GM21825 (cell line): ENCODE measurements at regions not wholly inside any gene's neighbourhood (a gene's known extent, or its start where the extent isn't known, plus 50 kb on each side); places are given as distances from the start of the nearest gene placed in this dataset.
"Not testable (repeated sequence)": the region's sequence is repeated elsewhere in the genome, so short reads cannot be mapped to it uniquely, and the experiment has no call there.

Experiments
- ATAC-seq: cut with Tn5 transposase; IDR thresholded peaks from one replicate; pipeline ENCODE4 v1.9.1; 2021; ENCODE audit warnings: mild to moderate bottlenecking, moderate library complexity; ENCODE audit not compliant: unreplicated experiment

DNA sequence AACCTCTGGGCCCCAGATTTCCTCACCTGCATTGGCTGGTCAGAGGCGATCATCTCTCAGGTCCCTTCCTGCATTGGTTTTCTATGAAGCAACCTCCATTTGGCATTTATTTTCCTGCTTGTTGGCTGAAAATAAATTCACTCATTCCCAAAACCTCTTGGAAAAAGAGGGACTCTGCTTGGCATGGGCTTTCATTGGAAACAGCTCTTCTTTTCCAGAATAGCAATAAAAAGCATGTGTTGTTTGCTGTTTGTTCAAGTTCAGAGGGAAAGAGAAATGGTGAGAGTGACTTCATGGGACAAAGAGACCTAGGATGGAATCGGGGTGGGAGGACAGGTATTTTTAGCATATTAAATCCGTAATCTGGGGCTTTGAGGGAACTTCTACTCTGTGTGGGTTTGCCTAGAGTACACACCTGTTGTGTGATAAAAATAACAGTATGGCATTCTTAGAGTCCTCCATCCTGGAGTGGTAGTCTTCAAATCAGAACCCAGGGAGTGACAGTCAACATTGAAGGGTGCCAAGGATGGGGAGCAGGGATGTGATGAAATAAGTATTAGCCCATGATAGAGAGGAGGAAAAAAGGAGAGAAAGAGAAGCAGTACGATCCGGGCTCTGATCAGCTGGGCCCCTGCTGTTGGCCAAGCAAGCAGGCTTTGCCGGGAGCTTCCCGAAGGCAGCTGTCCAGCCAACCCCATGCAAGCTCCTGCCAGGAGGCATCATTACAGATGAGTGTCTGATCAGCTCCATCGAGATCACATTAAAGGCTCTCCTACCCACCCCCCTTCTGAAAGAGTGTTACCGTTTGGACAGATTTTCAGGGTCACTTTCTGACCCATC is 131.9 kb upstream of the NFIA start:
- no peak for ATAC-seq

DNA sequence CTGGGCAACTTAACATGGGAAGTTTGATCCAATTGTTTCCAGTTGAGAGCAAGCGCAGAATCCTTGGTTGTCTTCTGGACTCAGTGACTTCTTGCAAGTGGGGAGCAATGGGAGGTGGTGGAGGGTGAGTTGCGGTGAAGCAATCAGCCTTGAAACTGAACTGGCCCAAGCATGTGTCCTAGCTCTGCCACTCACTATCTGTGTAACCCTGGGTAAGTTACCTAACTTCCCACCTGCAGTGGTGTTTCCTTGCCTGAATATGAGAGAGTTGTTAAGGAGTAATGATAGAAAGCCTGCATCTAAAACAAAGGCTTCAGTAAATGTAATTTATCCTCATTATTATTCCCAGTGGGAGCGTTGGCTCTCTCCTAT is 132.5 kb upstream of the NFIA start:
- no peak for ATAC-seq

DNA sequence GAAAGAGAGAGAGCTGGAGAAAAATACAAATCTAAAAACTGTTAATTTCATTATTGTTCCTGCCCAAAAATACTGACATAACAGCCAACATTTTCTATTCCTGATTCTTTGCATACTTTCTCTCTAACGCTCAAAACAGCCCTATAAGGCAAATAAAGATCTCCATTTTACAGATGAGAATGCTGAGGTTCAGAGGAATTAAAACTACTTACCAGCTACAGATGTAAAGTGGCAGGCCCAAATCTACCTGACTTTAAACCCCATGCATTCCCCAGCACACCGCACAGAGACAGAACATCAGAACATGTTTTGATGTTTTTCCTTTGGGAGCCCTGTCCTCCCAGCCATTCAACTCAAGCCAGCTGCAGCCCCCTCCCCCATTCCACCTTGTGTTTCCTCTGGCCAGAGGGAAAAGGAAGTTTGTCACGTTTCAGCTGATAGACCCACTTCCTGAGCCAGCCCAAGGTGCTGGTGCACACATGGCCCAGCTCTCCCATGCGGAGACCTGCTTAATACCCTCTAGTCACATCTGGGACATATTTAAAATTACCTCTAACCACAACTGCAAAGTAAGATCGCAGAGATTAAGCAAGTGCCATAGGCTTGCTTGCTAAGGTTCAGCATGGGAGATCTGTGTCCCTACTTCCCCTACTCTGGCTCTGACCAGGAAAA is 133.1 kb upstream of the NFIA start:
- no peak for ATAC-seq

- ATAC-seq: no peak
Observed at GRCh38 chr1:60948486-60948885, 133.9 kb upstream of the NFIA start.

DNA sequence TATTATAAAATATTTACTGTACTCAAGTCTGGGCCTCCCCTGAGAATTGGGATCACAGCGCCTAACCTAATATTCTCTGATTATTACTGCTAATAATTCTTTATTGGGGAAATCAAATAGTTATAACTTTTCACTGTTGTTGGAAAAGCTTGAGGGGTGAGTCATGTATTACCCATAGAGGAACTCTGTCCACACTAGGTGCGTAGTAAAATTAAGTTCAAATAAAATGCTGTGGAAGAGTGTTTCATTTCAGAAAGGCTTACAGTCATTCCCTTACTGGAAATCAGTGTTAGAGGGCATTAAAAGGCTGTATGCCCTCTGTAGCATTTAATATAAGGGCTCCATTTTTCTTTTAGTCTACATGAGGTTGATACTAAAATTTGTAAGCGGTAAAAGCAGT is 135.0 kb upstream of the NFIA start:
- ATAC-seq: no peak

GRCh38 chr1:60942896-60943638 is 139.3 kb upstream of the NFIA start:
- no peak for ATAC-seq

DNA sequence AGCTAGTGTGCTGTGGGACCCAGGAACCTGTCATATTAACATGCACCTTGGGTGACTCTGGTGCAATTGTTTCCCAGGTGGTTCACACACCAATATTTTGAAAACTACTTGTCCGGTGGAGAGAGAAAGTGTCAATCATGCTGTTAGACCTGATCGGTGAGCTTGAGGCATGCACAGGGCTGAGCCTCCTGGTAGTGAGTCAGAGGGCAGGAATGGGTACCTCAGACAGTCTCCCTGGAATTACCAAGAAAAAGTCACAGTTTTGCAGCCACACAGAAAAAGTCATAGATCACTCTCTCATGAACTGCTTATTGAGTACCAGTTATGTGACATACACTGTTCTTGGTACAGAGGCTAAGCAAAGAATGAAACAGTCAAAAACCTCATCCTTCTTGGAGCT is 140.1 kb upstream of the NFIA start:
- ATAC-seq: no peak

- ATAC-seq: not testable (repeated sequence)
Observed at GRCh38 chr1:60940685-60941084, 141.7 kb upstream of the NFIA start.

DNA sequence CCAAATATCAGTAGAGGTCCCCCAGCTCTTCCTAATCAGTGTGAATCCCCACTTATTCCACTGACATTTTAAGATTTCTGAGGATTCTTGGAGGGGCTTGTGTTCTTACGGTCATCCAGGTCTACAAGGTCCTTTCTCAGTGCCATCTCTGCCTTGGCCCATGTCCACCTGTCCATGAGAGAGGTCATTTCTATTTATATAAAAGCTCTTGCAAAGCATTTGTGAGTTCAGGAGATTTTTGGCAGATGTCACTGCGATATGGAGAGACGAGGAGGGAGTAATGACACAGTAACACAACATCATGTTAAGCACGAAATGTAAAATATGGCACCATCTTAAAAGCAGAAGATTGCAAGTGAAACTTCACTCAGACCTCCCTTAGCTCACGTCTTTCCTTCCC is 144.6 kb upstream of the NFIA start:
- ATAC-seq: no peak

GRCh38 chr1:60936591-60937342 is 145.6 kb upstream of the NFIA start:
- ATAC-seq: no peak

- ATAC-seq: no peak
Observed at GRCh38 chr1:60936163-60936562, 146.2 kb upstream of the NFIA start.

GRCh38 chr1:60935599-60936110 is 146.7 kb upstream of the NFIA start:
- no peak for ATAC-seq

DNA sequence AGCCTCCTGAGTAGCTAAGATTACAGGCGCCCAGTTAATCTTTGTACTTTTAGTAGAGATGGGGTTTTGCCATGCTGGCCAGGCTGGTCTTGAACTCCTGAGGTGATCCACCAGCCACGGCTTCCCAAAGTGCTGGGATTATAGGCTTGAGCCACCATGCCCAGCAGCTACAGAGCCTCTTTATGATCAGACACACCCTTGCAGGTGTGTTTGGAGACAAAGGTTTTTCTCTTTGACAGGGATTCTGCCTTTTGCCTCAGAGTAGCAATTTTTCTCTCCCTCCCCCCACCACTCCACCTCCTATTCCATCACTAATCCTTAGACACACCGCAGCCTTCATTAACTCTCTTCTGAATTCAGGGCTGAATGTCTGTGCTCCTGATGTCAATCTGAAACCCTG is 152.2 kb upstream of the NFIA start:
- no peak for ATAC-seq

GRCh38 chr1:60924964-60925798 is 157.2 kb upstream of the NFIA start:
- ATAC-seq: no peak

DNA sequence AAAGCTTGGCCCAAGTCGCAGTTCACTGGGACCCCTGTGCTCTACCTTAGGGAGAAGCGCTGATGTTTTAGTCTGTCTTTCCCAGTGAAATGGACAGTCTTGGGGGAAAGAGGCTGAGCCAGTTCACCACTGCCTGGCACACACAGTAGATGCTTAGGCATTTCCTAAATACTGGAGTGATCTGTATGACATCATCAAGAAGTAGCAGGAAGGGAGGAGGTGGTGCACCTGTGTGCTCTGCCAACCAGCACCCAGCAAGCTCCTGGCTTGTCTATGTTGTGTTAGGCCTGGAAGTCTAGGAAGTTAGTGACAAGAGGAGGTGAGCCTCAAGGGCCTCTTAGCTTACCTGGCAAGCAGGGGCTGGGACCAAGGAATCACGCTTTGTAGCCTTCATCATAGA is 158.2 kb upstream of the NFIA start:
- no peak for ATAC-seq

DNA sequence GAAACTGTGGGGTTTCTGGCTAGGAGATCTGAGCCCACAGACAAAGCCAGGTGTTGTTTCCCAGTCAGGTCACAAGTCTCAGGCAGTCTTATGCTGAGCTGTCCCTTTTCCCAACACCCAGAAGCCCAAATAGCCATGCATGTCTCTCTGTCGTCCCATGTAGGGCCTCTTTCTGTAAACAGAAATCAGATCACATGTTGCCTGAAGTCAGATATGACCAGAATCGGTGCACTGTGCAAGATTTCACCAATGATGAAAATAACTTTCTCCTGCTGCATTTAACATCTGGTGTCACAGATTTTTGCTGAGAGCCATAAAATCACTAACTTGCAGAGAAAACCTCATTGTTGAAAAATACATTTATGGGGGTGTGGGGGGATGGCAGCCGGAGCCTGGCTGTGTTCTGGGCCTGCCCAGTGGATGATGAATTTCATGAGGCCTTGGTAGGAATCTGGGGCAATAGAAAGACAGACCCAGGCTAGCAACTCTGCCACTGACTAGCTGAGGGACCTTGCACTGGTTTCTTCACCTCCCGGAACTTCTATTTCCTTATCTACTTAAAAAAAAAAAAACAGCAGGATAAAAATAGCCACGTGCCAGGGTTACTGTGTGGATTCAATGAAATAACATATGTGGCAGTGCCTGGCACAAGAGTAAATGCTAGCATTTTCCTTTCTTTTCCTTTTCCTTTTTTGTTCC is 158.8 kb upstream of the NFIA start:
- no peak for ATAC-seq

DNA sequence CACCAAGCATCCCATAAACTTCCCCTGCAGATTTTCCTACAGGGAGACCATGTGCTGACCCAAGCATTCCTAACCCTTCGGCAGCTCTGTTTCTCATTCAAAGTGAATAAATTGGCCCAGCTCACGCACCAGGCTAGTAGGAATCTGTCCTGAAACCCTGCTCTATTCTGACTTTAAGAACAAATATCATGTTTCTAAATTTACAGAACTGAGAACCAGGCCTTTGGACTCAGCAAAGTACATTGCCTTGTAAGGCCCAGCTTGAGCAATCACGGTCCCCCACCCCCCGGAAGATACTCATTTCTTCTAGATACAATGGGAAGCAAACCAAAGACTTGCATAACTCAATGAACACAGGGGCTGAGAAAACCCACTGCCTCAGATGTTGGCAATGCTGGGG is 160.1 kb upstream of the NFIA start:
- ATAC-seq: no peak

- ATAC-seq: no peak
Observed at GRCh38 chr1:60921175-60921574, 161.2 kb upstream of the NFIA start.

DNA sequence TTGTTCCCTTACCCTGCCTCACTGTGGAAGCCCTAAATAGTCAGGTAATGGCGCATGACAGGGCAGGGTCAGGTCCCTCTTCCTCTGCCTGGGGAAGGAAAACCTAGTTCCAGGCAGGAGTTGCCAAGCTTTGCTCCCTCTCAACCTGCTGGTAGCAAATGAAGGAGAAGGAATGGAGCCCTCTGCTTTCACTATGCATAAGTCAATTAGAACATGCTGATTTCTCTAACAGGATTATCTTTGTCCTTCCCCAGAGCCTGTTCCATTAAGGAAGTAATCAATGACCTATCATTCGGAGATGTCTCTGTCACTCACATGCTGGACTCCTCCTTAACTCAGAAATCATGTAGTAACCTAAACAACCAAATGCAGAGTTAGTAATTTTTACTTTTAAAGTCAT is 161.8 kb upstream of the NFIA start:
- ATAC-seq: no peak
